CD1c-positive myeloid dendritic cell (primary cell): ENCODE measurements at regions not wholly inside any gene's neighbourhood (a gene's known extent, or its start where the extent isn't known, plus 50 kb on each side); places are given as distances from the start of the nearest gene placed in this dataset.

ENCODE experiments used
- DNase-seq: peaks from one replicate; pipeline ENCODE4 v3.0.0-alpha.2; 2016; ENCODE audit errors: extremely low spot score

DNA sequence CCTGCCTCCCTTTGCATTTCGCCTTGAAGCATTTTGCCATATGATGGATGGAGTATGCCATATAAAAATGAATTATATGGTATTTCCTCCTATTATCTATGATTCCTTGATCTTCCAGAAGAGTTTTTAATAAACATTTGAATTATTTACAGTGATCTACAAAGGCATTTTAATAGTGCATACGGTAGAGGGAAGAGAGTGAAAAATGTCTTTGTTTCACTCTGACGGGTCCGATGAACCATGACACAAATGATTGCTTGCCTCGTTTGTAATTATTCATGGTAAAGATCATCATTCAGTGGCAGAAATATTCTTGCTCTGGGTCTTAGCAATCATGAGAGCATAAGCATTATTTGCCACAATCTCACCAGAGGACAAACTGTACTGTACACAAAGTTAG is 1010.9 kb downstream of the NTRK3 start:
- no peak for DNase-seq

DNA sequence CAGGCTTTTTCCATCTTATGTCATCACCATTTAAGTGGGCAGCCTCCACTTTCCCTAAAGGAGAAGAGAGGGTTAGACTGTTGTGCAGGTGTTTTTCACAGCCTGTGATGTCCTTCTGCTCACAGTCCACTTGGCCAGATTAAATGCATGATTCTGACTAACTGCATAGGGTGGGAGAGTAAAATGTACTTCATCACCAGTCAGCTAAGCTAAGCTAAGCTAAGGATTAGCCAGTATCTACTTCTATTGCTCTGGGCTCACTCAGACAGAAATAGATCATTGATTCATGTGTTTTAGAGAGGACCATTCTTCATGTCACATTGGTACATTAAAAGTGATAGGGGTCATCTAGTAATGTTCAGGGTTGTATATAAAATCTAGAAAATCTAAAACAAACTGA is 1013.1 kb downstream of the NTRK3 start:
- no peak for DNase-seq

DNA sequence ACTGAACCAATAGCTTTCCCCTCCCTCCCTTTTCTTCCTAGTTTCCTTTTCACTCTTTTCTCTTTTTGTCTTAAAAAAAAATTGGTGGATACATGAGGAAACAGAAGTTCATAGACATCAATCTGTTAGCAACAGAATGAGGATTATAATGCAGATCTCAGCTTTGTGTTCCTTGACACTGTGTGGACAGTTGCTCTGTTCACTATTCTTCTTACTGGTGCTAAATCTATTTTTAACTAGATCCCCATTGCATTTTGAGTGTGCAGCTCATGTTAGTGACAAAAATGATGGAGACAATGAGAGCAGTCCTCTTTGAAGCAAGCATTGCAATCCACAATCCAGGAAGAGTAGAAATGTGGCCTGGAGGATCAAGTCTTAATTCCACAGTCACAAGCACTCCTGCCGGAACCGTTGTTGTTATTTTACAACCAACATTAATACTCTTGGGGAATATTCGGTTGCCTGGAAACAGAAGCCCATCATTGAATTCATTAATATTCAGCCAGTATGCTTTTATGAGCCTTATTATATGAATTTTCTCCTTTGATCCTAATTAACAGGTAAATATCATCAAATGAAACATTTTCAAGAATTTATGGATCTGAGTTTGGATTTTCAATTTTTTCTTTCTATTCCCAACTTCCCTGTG is 1016.8 kb downstream of the NTRK3 start:
- DNase-seq: no peak

DNA sequence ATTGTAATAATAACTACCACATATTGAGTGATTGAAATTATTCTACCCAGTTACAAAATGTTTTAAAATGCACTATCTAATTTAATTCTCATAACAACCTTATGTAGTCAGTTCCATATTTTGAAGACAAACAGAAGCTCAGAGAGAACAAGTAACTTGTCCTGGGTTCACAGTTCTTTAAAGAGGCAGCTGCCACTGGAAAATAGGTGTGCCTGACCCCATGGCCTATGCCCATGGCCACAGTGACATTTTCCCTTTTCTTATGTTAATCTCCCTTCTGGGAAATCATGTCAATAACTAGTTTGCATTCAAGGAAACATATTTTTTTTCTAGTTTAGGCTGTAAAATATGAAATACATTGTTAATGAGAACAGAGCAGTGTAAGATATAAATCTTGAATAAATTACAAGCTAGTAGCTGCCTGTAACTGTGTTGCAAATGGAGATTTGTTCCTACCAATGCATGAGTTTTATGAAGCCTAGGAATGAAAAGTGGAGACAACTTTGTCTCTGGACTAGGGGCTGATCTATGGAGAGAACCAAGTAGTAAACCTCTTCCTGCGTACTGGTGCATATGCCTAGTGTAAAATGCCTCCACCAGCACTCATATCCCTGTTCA is 1018.0 kb downstream of the NTRK3 start:
- DNase-seq: no peak

DNA sequence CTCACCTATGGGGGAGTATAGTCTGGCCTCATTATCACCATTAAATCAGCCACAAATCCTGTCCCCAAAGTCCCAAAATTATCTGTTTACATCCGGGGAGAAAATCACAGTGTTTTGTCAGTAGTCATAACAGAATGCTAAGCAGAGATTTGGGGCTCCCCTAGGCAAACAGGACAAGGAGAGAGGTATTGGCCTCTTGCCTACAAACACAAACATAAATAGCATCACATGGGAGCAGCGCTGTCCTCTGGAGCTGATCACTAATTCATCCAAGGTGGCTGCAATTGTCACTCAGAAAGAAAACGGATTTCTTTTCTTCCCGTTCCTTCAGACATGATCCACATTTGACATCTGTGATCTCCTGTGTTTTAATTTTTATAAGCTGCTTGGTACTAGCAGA is 1028.1 kb downstream of the NTRK3 start:
- DNase-seq: no peak

DNA sequence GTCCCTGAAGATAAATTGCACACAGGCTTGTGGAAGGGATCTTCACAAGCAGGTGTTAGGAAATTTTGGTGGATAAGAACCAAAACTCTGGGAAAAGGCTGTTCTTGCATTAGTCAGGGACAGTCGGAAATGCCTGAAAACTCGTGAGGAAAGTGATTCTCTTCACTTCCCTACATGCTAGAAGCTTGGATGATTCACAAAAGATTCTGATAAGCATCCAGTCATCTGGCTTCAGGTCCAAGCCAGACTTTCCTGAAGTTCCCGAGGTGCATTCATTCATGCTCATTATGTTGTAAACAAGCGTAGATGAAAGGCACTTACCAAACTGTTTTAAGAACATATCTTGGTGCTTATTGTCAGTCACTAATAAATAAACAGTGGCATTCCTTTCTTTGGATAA is 1028.7 kb downstream of the NTRK3 start:
- DNase-seq: no peak

DNA sequence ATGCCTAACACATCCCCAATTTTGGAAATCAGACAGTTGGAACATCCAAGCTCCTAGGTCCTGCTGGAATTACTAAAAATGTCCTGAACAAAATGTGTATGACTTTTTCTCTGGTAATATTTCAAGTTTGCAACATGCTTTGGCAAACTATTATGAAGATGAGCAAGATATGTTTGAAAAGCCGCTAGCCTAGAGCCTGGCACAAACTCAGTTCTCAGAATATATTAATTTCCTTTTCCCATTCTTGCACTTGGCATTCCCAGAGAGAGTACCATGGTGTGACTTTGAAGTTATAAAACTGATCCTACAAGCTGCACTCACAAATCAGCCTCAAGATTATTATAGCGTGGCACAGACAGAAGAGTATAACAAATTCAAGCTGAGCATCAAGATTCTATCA is 1031.1 kb downstream of the NTRK3 start:
- no peak for DNase-seq

DNA sequence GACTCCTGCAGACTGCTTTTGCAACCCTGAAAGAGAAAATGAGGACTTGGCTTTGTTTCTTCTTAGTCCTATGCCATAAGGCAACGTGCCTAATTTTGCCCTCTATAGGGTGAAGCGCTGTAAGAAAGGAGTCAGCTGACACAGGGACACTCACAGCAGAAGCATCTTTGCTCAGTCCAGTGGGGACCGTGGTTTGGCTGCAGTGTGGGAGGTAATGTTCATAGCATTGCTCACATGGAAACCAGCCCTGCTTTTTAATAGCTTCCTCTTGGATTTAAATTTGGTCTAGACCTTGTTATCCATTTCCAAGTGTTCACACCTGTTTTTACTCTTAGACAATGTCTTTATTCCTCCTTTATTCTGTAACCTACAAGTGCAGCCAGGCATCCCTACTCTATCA is 1032.1 kb downstream of the NTRK3 start:
- no peak for DNase-seq

DNA sequence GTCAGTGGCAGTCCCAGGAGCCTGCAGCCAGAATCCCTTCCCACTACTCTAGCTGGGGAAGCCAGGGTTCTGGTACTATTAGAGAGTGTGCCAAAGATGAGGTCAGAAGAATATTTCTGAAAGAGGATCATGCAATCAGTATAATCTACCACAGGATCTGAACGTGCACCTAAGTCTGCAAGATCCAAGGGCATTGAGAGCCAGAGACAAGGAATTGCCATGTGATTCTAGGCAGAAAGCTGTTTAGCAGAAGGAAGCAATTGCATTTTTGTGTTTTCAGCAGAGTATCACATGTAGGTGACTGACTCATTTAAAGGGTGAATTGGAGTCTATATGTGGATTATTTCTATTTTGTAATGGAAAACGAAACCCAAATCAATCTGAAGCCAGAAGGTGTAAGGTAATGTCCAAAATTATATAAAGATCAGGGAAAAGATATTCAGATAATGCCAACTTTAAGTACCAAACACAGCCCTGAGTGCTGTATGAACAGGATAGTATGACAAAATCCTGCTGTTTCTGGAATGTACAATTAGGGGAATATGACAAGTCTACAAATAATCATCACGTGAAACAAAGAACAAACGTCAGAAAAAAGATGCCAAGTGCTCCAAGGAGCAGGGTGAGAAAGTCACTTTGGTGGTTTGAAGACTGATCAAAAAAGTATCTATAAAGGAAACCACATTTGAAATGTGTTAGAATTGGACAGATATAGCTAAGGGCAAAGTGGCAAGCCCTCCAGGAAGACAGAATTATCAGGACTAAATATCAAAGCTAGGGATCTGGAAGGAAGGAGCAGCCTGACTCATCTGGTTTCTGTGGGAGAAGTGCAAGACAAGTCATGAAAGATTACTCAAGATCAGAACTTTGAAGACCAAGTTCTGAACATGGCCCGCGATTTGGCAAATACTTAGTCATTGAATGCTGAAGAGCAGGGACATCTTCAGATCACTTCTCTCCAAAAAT is 1036.6 kb downstream of the NTRK3 start:
- no peak for DNase-seq

DNA sequence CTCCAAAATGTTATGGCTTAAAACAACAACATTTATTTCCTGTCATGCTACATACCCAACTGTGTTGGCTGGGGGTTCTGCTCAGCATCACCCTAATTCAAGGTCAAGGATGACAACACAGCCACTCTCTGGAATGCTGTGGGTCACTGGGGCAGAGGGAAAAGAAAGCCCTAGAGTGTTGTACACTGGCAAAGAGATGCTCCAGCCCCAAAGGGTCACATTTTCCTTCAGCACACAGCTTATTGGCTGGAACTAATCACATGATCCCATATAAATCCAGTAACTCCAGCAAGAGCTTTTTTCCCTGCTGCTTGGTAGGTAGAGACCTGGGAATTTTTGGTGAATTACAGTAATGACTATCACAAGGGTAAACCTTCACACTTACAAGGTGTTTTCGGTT is 1041.4 kb downstream of the NTRK3 start:
- DNase-seq: no peak

DNA sequence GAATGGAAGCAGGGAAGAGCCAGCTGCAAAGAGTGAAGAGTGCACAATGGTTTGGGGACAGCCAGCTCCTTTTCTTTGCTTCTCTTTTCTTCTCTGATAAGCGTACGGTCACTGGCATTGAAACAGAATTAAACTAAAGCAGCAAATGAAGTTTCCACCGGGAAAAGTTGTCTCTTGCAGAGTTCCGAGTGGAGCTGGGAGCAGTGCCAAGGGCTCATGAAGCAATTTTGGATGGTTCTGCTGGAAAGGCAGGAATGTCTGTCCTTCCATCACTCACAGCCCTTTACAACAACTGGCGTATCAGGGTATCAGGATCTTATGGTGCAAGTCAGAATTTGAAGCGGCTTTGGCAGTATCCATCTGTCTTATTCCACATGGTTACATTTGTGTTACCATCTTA is 1042.9 kb downstream of the NTRK3 start:
- no peak for DNase-seq

DNA sequence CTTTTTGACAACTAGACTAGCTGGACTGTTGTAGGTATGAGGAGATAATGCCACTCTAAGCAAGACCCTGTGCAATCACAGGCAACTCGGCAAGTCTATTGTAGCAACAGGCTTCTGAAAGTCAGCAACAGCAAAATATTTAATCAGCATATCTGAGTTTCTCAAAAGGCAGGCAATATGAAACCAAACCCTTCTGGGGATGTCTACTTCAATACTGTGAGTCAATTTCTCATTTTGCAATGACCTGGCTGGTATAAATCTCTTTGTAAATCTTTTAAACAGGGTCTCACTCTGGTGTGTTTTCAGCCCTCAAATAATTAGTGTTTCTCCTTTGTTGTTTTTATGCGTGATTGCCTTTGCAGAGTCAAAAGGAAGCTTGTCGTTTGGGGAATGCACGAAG is 1044.5 kb downstream of the NTRK3 start:
- DNase-seq: no peak

DNA sequence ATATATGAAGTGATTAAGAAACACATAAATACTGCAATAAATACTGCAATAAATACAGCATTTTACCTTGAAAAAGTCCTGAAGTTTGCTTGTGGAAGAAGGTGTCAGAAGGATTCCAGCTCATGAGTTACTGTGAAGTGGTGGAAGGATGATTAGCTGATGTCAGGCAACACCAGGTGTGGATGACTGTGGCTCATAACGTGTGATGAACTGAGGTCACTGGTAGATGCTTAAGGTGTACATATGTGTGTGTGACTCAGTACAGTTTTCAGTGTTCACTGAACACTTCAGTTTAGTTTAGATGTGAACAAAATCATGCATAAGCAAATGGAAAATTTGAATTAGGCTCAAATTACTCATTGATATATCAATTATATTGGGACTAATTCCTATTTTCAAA is 1045.0 kb downstream of the NTRK3 start:
- no peak for DNase-seq

DNA sequence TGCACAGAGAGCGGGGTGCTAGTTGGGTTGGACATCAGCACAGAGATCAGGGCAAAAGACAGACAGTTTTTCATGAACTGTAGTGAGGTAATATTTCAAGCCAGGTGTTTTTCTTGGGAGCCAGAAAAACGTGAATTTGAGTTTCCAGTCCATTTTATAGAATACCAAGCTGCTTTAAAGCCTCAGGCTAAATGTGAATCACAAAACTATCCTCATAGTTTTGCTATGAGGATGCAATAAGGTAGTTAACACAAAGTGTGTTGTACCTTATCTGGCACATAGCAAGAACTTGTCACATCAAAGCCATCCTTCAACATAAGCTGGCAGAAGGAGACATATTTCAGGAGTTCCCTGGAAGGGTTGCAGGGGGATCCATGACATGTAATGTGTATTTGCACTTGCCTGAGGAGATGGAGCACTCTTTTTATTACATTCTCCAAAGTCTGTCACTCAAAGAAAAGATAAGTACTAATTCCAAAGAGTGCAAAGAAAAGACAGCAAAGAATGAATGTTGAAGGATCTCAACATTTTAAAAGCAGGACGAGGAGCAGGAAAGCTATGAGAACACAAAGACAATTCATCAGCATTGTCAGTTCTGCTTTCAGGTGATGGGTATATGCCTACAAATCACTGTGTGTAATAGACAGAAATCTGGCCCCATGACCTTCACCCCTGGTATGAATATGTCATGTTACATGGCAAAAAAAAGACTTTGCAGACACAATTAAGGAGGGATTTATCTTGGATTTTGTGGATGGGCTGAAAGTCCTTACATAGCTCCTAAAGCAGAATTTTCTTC is 1046.4 kb downstream of the NTRK3 start:
- no peak for DNase-seq

DNA sequence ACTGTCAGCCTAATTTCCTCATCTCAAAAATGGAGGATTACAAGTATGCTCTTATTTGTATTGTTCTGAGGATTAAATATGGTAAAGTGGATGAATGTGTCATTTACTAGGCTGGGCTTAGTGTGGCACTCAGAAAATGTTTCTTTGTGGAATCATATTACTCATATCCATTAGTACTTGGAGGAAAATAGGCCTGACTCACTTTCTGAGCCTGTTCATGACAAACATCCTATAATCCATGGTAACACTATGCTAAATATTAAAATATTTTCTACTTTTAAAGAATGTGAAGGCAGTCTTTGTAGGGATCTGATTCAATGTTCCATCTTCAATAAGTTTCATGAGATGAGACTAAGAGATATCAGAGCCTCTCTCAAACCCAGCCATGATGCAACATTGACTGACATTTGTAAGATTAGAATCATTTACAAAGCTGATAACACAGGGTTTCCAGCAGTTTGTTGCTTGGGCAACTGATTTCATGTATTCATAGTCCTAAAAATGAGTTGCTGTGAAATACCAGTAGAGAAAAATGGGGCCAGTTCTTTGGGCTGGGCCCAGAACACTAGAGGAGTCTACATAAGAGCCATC is 1048.5 kb downstream of the NTRK3 start:
- no peak for DNase-seq

DNA sequence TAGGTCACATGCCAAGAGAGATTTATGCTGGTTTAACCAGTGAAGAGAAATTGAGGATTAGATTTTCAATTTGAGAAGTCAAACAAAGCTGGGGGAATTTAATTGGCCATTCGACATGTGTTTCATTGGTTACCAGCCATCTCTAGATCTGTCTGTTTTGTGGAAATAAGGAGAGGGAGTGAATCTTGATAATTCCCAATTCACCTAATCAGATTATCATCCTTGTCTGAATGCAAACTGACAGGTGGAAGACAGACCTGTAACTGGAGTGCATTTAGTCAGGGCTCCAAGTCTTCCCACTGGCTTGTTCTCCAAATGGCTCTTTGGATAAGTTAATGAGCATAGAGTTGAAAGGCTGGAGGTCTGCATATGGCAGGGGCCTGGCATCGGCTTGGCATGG is 1049.3 kb downstream of the NTRK3 start:
- DNase-seq: no peak

DNA sequence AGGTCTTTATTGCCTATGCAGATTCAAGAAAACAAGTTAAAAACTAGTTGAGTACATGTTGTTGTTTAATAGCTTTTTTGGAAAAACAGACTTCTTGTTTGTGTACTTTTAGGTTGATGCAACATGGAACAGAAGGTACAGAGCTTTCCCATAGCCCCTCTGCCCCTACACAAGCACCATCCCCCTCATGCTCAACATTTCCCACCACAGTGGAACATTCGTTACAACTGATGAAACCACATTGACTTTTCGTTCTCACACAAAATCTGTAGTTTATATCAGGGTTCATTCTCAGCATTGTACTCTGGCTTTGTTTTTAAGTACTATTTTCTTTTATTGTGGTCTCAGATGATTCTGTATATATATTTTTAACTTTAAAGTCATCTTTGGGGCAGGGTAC is 1054.6 kb downstream of the NTRK3 start:
- no peak for DNase-seq

DNA sequence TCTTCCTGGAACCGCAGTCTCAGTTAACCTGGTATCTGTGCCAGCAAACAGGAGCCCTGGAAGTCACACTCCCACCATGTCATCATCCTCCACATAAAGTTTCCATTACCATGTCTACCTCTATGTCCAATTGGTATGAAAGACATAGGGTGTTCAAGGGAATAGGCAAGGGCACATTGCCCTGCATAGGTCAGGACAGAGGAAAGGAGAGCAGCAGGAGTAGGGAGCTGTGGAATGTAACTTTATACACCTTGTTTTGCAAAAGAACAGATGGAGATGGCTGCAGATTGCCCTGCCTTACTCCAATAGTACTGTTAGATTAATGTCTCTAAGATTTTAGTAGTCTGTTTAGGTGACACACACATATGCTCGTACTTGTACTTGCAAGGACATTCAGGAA is 1056.4 kb downstream of the NTRK3 start:
- DNase-seq: no peak

DNA sequence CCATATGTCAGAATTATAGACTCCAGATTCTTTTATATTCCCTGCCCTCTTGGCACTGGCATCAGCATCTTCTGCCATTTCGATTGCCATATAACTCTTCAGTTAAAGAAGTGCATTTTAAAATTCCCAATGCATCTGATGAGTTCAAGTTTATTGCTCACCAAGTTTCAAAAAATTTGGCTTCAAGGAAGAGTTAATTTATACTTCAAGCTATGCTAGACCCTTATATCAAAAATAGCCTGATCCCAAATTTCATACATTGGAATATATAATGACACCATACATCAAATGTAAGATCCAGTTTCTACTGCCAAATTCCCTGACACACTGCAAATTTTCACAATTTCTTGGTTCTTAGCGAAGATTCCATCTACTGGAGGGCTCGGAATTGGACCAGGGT is 1058.6 kb downstream of the NTRK3 start:
- DNase-seq: no peak

DNA sequence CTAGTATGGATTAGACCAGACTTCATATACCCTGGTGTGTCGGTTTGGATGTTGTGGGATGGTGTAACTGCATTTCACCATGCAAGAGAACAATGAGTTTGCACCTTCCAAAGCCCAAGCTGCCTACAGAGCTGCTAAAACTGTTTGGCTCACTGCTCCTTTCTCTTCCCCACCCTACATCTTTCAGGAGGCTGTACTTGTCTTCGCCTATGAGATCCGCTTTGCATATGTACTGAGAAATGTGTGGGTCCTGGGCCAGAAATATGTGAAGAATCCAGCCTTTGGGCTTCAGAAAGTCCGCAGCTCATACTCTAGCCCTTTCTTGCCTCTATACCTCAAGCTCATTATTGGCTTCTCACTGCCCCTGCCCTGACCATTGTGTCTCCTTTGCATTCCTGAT is 1060.0 kb downstream of the NTRK3 start:
- DNase-seq: no peak

DNA sequence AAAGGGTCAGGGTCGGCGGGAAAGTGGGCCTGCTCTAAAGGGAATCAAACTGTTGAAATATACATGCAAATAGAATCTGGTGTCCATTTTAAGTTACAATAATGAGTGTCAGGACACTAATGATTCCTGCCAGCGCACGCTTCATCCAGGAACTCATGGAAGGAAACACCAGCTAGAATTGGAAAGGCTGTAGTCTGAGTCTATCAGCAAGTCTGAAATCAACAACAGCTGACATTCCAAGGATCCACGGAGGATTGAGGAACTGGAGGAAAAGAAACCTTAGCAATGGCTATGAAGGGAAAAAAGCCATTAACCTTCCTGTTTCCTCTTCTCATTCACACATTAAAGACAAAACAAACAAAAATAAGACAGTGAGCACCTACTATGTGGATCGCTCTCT is 1063.1 kb downstream of the NTRK3 start:
- no peak for DNase-seq

DNA sequence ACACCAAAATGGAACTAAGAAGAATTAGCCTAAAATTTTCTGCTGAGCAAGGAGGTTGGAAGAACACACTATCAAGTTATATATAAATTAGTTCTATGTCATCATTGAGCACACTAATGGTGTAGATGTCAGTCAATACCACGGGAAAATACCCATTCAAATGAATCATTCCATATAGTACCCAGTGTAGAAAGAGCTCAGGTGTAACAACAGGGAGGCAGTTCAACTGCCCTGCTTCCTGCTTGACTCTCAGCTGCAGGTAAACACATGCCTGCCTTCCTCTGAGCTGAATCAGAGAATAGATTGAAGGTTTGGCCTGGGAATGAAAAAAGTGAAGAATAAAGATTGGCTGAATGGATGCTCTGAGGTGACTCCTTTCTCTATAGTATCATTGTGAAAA is 1088.0 kb downstream of the AGBL1 start:
- no peak for DNase-seq
